GM12874 (cell line): ENCODE measurements at regions not wholly inside any gene's neighbourhood (a gene's known extent, or its start where the extent isn't known, plus 50 kb on each side); places are given as distances from the start of the nearest gene placed in this dataset.

Source experiments
- CTCF ChIP-seq: IDR thresholded peaks from 2 replicates; pipeline ENCODE4 v1.5.1; 2011; ENCODE audit warnings: low read depth, mild to moderate bottlenecking, control low read depth, low read length, moderate library complexity; ENCODE audit not compliant: insufficient read depth

- TF ChIP-seq CTCF = no peak
These were observed 156.4 kb upstream of the ELL2 start for GRCh38 chr5:96117771-96118651.

DNA sequence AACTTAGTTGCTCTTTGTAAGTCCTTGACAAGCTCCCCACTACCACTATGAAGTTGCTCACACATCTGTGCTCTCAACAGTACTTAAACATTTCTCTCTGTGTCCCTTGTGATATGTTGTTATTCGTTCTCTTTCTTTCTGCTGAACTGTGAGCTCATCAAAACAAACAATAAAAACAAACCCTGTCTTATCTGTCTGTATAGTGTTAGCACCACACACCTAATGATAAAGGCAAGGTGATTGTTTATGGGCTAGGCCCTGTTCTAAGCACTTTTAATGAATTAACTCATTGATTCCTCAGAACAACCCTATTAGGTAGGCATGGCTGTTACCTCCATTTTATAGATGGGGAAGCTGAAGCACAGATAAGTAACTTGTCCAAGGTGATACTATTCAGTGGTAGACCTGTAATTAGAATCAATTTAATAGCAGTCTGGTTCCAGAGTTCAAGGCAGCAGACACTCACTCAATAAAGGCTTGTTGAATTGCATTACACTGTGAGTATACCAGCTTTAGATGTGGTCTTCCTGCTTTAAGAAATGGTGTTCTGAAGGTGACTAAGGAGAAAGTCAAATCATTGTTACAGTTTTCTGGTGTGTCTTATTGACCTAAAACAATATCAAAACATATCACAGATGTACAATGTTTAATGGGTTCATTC lies 153.6 kb upstream of the ELL2 start:
- TF ChIP-seq CTCF = no peak

DNA sequence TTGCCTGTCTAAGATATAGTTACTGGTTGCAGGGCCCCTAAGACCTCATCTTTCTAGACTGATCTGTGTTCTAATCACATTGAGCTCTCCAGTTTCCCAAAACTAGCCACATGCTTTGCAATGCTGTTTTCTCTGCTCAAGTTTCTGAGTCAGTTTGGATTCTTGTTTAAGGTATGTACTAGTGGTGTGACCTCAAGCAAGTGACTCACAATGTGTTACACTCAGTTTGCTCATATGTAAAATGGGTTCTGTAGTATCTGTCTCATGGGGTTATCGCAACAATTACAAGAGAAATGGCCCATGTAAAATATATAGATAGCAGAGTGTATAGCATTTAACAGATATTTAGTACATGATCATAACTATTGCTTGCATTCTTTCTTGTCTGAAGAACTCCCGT lies 153.1 kb upstream of the ELL2 start:
- TF ChIP-seq CTCF = no peak

DNA sequence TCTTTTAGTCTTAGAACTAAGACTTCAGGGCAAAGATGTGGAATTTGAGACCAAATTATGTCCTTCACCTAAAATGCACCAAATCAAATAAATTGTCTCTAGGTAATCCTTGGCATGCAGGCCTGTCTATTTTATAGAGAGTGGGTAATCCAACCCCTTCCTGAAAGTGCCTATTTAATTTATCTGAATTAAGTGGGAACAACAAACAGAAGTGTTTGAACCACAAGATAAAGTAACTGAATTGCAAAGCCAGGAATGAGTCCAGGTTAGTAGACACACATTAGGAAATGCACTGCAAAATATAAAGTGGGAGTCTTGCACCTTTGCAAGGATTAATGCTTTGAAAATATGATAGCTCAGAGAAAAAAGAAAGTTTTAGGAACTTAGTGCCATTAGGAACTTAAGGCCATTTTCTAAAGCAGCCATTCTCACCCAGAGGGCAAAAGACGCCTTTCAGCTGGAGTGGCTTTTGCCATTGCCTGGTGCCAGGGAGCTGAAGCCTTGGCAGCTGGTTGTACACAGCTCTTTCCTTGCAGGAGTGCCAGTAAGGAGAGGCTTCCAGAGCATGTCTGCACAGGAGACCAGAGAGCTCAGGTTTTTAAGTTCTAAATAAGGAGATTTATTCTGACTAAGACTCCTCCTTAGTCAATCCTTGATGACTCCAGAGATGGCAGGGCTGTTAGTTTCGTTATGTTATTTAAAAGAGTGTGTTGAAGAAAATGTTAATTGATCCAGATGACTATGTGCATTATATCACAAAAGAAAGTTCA lies 151.7 kb upstream of the ELL2 start:
- no peak for TF ChIP-seq CTCF

- TF ChIP-seq CTCF = no peak
These were observed 151.1 kb upstream of the ELL2 start for GRCh38 chr5:96112703-96113102.

DNA sequence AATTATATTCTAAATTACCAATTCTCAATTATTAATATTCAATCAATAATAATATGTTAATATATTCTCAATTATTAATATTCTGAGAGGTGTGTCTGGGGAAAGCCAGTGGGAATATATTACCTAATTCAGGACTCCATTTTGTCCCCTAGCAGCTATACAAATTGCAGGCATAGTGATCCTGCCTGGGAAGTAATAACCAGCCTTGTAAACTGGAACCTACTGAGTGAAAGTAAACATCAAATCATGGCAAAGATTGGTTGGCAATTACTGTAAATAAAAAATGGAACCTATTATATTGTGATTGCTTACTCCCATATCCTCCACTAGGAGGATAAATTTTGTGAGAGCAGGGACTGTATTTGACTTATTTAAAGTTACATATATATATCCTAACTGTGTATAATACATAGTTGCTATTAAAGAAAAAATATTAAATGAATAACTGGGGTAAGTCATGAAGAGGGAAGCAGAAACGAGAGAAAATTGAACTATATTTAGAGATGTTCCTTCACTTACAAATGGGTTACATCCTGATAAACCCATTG lies 150.5 kb upstream of the ELL2 start:
- TF ChIP-seq CTCF = no peak
